ENCODE measurements at regions not wholly inside any gene's neighbourhood (a gene's known extent, or its start where the extent isn't known, plus 50 kb on each side); places are given as distances from the start of the nearest gene placed in this dataset.

DNA sequence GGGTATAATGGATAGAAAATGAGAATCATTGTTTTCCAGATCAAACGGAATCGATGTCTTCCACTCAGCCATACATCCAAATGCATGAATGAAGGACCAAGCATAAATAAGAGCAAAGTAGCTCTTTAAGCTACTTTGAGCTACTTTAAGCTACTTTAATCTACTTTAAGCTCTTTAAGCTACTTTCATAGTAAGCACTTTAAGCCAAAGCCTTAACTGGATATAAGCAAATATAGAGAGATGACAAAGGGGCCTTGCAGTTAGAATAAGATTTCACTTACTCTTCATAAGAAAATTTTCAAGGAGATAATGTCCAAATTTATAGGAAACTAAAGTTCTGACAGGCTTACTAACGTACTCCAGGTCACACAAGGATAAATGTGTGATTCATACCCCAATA, 355.6 kb upstream of the KITLG start:
- TF ChIP-seq, protein P1, sequence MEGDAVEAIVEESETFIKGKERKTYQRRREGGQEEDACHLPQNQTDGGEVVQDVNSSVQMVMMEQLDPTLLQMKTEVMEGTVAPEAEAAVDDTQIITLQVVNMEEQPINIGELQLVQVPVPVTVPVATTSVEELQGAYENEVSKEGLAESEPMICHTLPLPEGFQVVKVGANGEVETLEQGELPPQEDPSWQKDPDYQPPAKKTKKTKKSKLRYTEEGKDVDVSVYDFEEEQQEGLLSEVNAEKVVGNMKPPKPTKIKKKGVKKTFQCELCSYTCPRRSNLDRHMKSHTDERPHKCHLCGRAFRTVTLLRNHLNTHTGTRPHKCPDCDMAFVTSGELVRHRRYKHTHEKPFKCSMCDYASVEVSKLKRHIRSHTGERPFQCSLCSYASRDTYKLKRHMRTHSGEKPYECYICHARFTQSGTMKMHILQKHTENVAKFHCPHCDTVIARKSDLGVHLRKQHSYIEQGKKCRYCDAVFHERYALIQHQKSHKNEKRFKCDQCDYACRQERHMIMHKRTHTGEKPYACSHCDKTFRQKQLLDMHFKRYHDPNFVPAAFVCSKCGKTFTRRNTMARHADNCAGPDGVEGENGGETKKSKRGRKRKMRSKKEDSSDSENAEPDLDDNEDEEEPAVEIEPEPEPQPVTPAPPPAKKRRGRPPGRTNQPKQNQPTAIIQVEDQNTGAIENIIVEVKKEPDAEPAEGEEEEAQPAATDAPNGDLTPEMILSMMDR (IDR thresholded peaks at IDR 0.05) = no peak
- TF ChIP-seq POLR2A (IDR thresholded peaks at IDR 0.05) = no peak
